ENCODE measurements at regions not wholly inside any gene's neighbourhood (a gene's known extent, or its start where the extent isn't known, plus 50 kb on each side); places are given as distances from the start of the nearest gene placed in this dataset.

DNA sequence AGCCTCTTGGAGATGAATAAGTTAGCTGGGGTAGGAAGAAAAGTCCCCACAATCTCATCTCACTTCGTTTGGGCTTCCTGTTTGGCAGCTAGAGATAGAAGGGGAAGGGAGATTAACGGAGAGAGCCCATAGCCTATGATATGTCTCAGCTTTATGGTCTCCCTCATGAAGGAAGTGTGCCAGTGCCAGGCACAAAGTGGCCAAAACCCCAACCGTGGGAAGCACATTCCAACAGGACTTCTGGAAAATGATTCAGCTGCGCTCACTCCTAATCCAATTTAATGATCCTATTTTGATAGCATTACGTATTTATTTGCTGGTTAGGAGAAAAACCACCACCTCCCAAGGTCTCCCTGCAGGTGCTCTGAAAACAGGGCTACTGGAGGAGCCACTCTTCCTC lies 303.1 kb upstream of the CLINT1 start:
- no peaks in the 10 kb centered on the region for H3K79me2 ChIP-seq (ENCODE audit: low read length)
- H2AFZ ChIP-seq (ENCODE audit: low read length), result no peak overlapping the region
- H3K4me2 ChIP-seq (ENCODE audit: low read depth, low read length, poor library complexity, severe bottlenecking), result no peak overlapping the region
- no peak overlapping the region for H3K4me3 ChIP-seq (ENCODE audit: low read length)
- H4K20me1 ChIP-seq (ENCODE audit: insufficient read depth, low read depth, low read length), result no peaks in the 10 kb centered on the region
- H3K9me3 ChIP-seq (ENCODE audit: low read length), result no peaks in the 10 kb centered on the region
- H3K9me2 ChIP-seq (replicated peaks; ENCODE audit: insufficient read depth, low read length), result no peaks in the 10 kb centered on the region
- no peak for DNase-seq
- H3K27me3 ChIP-seq (ENCODE audit: low read length), result no peaks in the 10 kb centered on the region
- H3K9ac ChIP-seq (ENCODE audit: low read length), result no peak overlapping the region
- no peaks in the 10 kb centered on the region for H3K4me1 ChIP-seq (ENCODE audit: low read length)
- no peak overlapping the region for H3K27ac ChIP-seq (ENCODE audit: low read length)
- H3K36me3 ChIP-seq (ENCODE audit: insufficient read depth, low read length), result no peaks in the 10 kb centered on the region

DNA sequence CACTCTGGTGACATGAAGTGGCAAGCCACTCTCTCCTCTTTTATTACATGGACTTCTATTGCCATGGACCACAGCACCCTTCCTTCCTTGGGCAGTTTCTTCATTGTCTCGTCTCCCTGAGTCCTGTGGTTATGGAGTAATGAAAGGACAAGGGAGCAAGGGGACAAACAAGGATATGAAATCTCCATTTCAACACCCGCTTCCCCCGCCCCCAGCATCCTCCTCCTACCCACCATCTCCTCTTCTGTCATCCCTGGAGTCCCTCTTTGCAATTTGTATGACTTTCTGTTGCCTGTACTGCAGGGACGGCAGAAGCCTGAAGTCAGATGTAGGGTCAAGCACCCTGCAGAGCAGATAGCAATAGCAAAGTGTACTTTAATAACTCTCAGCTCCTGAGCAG lies 300.7 kb upstream of the CLINT1 start:
- H3K27ac ChIP-seq (ENCODE audit: low read length), result no peak overlapping the region
- H3K27me3 ChIP-seq (ENCODE audit: low read length), result no peaks in the 10 kb centered on the region
- H3K36me3 ChIP-seq (ENCODE audit: insufficient read depth, low read length), result no peaks in the 10 kb centered on the region
- no peaks in the 10 kb centered on the region for H4K20me1 ChIP-seq (ENCODE audit: insufficient read depth, low read depth, low read length)
- H3K9ac ChIP-seq (ENCODE audit: low read length), result no peak overlapping the region
- H2AFZ ChIP-seq (ENCODE audit: low read length), result no peak overlapping the region
- DNase-seq, result no peak
- H3K9me3 ChIP-seq (ENCODE audit: low read length), result no peaks in the 10 kb centered on the region
- H3K9me2 ChIP-seq (replicated peaks; ENCODE audit: insufficient read depth, low read length), result no peaks in the 10 kb centered on the region
- H3K79me2 ChIP-seq (ENCODE audit: low read length), result no peaks in the 10 kb centered on the region
- no peak overlapping the region for H3K4me2 ChIP-seq (ENCODE audit: low read depth, low read length, poor library complexity, severe bottlenecking)
- no peak overlapping the region for H3K4me3 ChIP-seq (ENCODE audit: low read length)
- no peaks in the 10 kb centered on the region for H3K4me1 ChIP-seq (ENCODE audit: low read length)

DNA sequence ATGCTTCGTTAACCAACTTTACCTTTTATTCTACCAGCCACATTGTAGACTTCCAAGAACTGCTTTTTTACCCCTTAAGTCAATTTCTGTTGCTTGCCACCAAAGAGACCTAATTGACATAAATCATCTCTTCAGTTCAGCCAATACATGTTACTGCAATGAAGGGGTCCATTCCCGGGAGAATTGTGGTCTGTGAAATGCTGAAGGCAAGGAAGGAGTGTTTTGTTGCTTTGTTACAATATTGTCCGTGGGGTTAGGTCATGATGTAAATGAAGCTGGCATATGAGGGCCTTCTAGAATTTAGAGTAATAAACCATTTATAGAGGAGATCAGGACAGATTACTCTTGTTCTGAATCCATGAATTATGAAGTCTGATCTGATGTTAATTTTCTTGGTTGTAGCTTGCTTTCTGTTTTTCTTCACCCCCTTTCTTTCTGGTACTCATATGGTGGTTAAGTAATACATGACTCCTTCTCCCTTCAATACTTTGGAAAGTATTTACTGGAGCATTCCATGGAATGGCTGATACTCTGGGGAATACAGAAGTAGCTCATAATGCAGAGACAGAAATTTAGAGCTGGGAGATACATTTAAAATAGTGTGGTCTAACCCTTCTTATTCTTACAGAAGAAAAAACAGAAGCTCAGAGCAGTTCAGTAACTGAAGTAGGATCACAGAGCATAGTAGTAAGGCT lies 297.0 kb upstream of the CLINT1 start:
- no peak overlapping the region for H3K4me2 ChIP-seq (ENCODE audit: low read depth, low read length, poor library complexity, severe bottlenecking)
- H3K36me3 ChIP-seq (ENCODE audit: insufficient read depth, low read length), result no peaks in the 10 kb centered on the region
- peaks cover 5% of the 10 kb centered on the region for H3K4me1 ChIP-seq (ENCODE audit: low read length)
- H3K27ac ChIP-seq (ENCODE audit: low read length), result no peak overlapping the region
- no peak overlapping the region for H3K4me3 ChIP-seq (ENCODE audit: low read length)
- no peaks in the 10 kb centered on the region for H3K79me2 ChIP-seq (ENCODE audit: low read length)
- DNase-seq, result no peak
- no peak overlapping the region for H2AFZ ChIP-seq (ENCODE audit: low read length)
- H3K9me3 ChIP-seq (ENCODE audit: low read length), result no peaks in the 10 kb centered on the region
- no peak overlapping the region for H3K9ac ChIP-seq (ENCODE audit: low read length)
- no peaks in the 10 kb centered on the region for H3K27me3 ChIP-seq (ENCODE audit: low read length)
- no peaks in the 10 kb centered on the region for H4K20me1 ChIP-seq (ENCODE audit: insufficient read depth, low read depth, low read length)
- no peaks in the 10 kb centered on the region for H3K9me2 ChIP-seq (replicated peaks; ENCODE audit: insufficient read depth, low read length)

DNA sequence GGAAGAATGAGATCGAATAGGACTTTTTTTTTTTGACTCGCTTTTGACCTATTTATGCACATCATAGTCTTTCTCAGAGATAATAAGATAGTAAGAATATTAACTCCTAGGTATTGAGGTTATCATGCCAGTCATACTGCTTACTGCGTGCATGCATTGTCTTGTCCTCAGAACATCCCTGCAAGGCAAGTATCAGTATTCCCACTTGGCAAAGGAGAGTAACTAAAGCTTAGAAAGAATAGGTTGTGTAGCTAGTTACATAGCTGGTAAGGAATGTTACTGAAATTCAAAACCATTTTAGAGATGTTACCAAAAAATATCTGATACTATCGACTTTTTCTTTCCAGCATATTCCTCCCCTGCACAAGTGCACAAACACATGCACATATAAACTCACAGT lies 296.1 kb upstream of the CLINT1 start:
- Histone ChIP-seq H3K27me3 (ENCODE audit: low read length) (no peaks in the 10 kb centered on the region), H3K4me2 (ENCODE audit: low read depth, low read length, poor library complexity, severe bottlenecking) (no peak overlapping the region), H3K9me3 (ENCODE audit: low read length) (no peaks in the 10 kb centered on the region), H3K9me2 (replicated peaks; ENCODE audit: insufficient read depth, low read length) (no peaks in the 10 kb centered on the region), H3K27ac (ENCODE audit: low read length) (no peak overlapping the region), H3K79me2 (ENCODE audit: low read length) (no peaks in the 10 kb centered on the region), H3K4me1 (ENCODE audit: low read length) (peaks cover 5% of the 10 kb centered on the region), H4K20me1 (ENCODE audit: insufficient read depth, low read depth, low read length) (no peaks in the 10 kb centered on the region), H3K9ac (ENCODE audit: low read length) (no peak overlapping the region), H3K4me3 (ENCODE audit: low read length) (no peak overlapping the region), H3K36me3 (ENCODE audit: insufficient read depth, low read length) (no peaks in the 10 kb centered on the region), H2AFZ (ENCODE audit: low read length) (no peak overlapping the region)
- DNase-seq, result no peak

DNA sequence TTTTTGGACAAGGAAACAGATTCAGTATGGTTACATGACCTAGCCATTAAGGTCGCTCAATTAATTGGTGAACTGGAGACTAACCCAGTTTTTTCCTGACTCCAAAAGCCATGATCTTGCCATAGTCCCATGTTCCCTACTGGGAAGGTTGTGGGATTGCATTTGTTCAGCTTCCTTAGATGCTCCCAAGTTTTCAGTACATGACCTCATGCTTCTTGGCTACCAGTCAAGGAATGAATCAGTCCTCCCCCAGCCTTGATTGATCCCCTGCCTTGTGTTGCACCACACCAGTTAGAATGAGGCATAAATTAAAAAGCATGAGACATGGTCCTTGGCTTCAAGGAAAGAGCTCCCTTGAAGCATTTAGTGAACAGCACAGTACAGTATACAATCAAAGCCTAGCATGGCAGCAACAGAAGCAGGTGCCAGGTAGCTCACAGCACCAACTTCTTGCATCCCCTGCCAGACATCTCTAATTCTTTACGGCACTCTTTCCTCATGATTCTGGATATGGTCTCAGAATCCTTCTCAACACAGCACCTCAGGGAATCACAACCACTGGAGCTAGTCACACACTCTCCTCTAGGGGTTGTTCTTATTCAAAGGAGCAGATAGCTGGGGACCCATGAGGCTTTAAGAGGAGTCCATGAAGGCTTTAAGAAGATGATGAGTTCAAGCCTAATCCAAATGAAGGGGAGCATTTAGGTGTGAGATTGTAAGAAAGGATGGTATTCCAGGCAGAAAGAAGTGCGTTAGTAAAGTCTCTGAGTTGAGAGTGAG lies 295.5 kb upstream of the CLINT1 start:
- no peak for DNase-seq
- H3K4me1 ChIP-seq (ENCODE audit: low read length), result peaks cover 5% of the 10 kb centered on the region

DNA sequence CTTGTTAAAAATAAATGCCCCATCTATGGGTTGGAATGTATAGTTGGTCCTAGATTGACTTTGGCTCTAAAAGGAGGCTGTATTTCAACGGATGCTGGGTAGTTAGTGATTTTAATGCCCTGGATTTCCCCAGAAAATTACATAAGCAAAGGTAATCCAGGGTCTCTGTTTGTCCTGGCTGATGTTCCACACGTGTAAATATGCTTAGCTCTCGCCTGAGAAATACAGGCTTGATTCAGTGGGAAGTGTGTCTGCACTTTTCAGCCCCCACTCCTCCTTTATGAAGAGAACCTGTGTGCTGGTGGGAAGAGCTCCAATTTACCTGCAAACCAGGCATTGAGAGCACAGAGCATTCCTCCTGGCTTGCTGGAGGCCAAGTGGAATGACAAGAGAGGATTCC lies 294.6 kb upstream of the CLINT1 start:
- no peaks in the 10 kb centered on the region for H3K27me3 ChIP-seq (ENCODE audit: low read length)
- no peak overlapping the region for H3K4me3 ChIP-seq (ENCODE audit: low read length)
- H3K4me2 ChIP-seq (ENCODE audit: low read depth, low read length, poor library complexity, severe bottlenecking), result no peak overlapping the region
- H3K36me3 ChIP-seq (ENCODE audit: insufficient read depth, low read length), result no peaks in the 10 kb centered on the region
- H3K27ac ChIP-seq (ENCODE audit: low read length), result no peak overlapping the region
- H3K4me1 ChIP-seq (ENCODE audit: low read length), result peaks cover 5% of the 10 kb centered on the region
- H3K9ac ChIP-seq (ENCODE audit: low read length), result no peak overlapping the region
- H3K9me3 ChIP-seq (ENCODE audit: low read length), result no peaks in the 10 kb centered on the region
- no peaks in the 10 kb centered on the region for H3K79me2 ChIP-seq (ENCODE audit: low read length)
- H2AFZ ChIP-seq (ENCODE audit: low read length), result no peak overlapping the region
- H4K20me1 ChIP-seq (ENCODE audit: insufficient read depth, low read depth, low read length), result no peaks in the 10 kb centered on the region
- no peak for DNase-seq
- no peaks in the 10 kb centered on the region for H3K9me2 ChIP-seq (replicated peaks; ENCODE audit: insufficient read depth, low read length)

More for the DNA sequence above, 295.5 kb upstream of the CLINT1 start:
- H3K27me3 ChIP-seq (ENCODE audit: low read length), result no peaks in the 10 kb centered on the region
- H3K79me2 ChIP-seq (ENCODE audit: low read length), result no peaks in the 10 kb centered on the region
- no peaks in the 10 kb centered on the region for H4K20me1 ChIP-seq (ENCODE audit: insufficient read depth, low read depth, low read length)
- H3K9ac ChIP-seq (ENCODE audit: low read length), result no peak overlapping the region
- H3K4me2 ChIP-seq (ENCODE audit: low read depth, low read length, poor library complexity, severe bottlenecking), result no peak overlapping the region
- no peak overlapping the region for H3K4me3 ChIP-seq (ENCODE audit: low read length)
- no peak overlapping the region for H2AFZ ChIP-seq (ENCODE audit: low read length)
- no peaks in the 10 kb centered on the region for H3K9me3 ChIP-seq (ENCODE audit: low read length)
- H3K36me3 ChIP-seq (ENCODE audit: insufficient read depth, low read length), result no peaks in the 10 kb centered on the region
- no peaks in the 10 kb centered on the region for H3K9me2 ChIP-seq (replicated peaks; ENCODE audit: insufficient read depth, low read length)
- H3K27ac ChIP-seq (ENCODE audit: low read length), result no peak overlapping the region

DNA sequence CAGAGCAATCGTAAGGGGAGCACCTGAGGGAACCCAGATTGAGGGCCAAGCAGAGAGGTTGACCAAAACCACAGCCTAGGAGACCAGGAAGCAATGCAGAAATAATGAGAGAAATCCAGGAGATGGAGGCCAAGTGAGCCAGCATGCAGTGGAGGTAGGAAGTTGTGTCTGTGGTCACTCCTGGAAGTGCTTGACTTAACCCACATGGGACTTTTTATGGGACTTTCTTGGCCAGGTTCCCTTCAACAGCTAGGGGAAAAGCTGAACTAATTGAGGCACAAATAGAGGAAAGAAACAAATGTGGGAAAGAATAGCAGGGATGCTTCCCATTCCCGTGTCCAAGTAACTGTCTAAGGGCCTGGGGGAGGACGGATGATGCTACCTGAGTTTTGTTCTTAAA lies 293.2 kb upstream of the CLINT1 start:
- Histone ChIP-seq H2AFZ (ENCODE audit: low read length) (no peak overlapping the region), H3K4me3 (ENCODE audit: low read length) (no peak overlapping the region), H3K9me2 (replicated peaks; ENCODE audit: insufficient read depth, low read length) (no peaks in the 10 kb centered on the region), H3K9me3 (ENCODE audit: low read length) (no peaks in the 10 kb centered on the region), H4K20me1 (ENCODE audit: insufficient read depth, low read depth, low read length) (no peaks in the 10 kb centered on the region), H3K79me2 (ENCODE audit: low read length) (no peaks in the 10 kb centered on the region), H3K4me2 (ENCODE audit: low read depth, low read length, poor library complexity, severe bottlenecking) (no peak overlapping the region), H3K27me3 (ENCODE audit: low read length) (no peaks in the 10 kb centered on the region), H3K27ac (ENCODE audit: low read length) (no peak overlapping the region), H3K4me1 (ENCODE audit: low read length) (peaks cover 5% of the 10 kb centered on the region), H3K9ac (ENCODE audit: low read length) (no peak overlapping the region), H3K36me3 (ENCODE audit: insufficient read depth, low read length) (no peaks in the 10 kb centered on the region)
- no peak for DNase-seq

DNA sequence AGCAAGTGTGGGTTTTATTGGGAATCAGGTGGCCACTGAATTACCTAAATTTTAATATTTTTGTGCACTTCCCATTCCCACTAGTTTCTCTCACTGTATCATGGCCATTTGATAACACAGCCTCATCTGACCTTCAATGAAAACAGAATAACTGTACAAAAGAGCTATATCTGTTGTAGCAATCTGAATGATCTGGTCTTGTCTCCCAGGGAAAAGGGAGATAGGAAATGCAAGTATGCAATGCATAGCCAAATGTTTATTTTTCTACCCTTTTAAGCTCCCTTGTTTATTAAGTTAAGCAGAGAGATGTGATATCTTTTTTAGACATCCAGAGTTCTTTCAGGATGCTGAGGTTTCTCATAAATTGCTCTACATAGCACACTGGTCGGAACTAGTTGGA lies 288.3 kb upstream of the CLINT1 start:
- H3K79me2 ChIP-seq (ENCODE audit: low read length), result no peaks in the 10 kb centered on the region
- peaks cover 5% of the 10 kb centered on the region for H3K4me1 ChIP-seq (ENCODE audit: low read length)
- no peaks in the 10 kb centered on the region for H3K36me3 ChIP-seq (ENCODE audit: insufficient read depth, low read length)
- H3K4me3 ChIP-seq (ENCODE audit: low read length), result no peak overlapping the region
- no peaks in the 10 kb centered on the region for H3K27me3 ChIP-seq (ENCODE audit: low read length)
- no peak overlapping the region for H3K27ac ChIP-seq (ENCODE audit: low read length)
- H3K9me3 ChIP-seq (ENCODE audit: low read length), result no peaks in the 10 kb centered on the region
- no peak for DNase-seq
- H3K4me2 ChIP-seq (ENCODE audit: low read depth, low read length, poor library complexity, severe bottlenecking), result no peak overlapping the region
- no peaks in the 10 kb centered on the region for H3K9me2 ChIP-seq (replicated peaks; ENCODE audit: insufficient read depth, low read length)
- no peak overlapping the region for H2AFZ ChIP-seq (ENCODE audit: low read length)
- no peaks in the 10 kb centered on the region for H4K20me1 ChIP-seq (ENCODE audit: insufficient read depth, low read depth, low read length)
- no peak overlapping the region for H3K9ac ChIP-seq (ENCODE audit: low read length)
